Pancreas (tissue), 10 donors: ENCODE measurements at regions not wholly inside any gene's neighbourhood (a gene's known extent, or its start where the extent isn't known, plus 50 kb on each side); places are given as distances from the start of the nearest gene placed in this dataset.

ENCODE experiments used
- ATAC-seq, 4 donors: fragments of 200-7000 bp; cut with Tn5 transposase; one replicate each; pipeline versions ENCODE4 v1.8.0 to v1.9.1; 2020; ENCODE audit warnings: mild to moderate bottlenecking in 4 of 4, moderate library complexity in 4 of 4
- DNase-seq, 6 donors: peaks; one replicate each; pipeline ENCODE4 v3.0.0-alpha.2; 2020
- FAIRE-seq: peaks from 2 replicates; lab custom pipeline; 2012; peaks lifted over from hg19 to GRCh38; lab: Jason Lieb, UNC
- H3K27ac ChIP-seq, 4 donors: fragments of 200-600 bp; sonication (generic); 1 replicate in 3 of 4; 2 replicates in 1 of 4; pipeline versions ENCODE4 v1.5.0 to v1.8.0; 2020
- H3K27me3 ChIP-seq, 4 donors: fragments of 200-600 bp; one replicate each; pipeline ENCODE4 v1.8.0; 2021
- H3K36me3 ChIP-seq, 3 donors: fragments of 200-600 bp; sonication (generic) in 1 of 3; one replicate each; pipeline versions ENCODE4 v1.5.0 to v1.8.0; 2020 to 2021
- H3K4me1 ChIP-seq, 3 donors: fragments of 200-600 bp; one replicate each; pipeline ENCODE4 v1.8.0; 2021
- H3K4me3 ChIP-seq, 4 donors: fragments of 200-600 bp; sonication (generic) in 2 of 4; one replicate each; pipeline versions ENCODE4 v1.5.0 to v1.8.0; 2020 to 2021
- H3K9me3 ChIP-seq, 4 donors: fragments of 200-600 bp; one replicate each; pipeline ENCODE4 v1.8.0; 2021
- CTCF ChIP-seq, 4 donors: fragments of 200-600 bp; sonication (generic) in 3 of 4; IDR thresholded peaks; one replicate each; pipeline versions ENCODE4 v1.5.0 to v1.8.0; 2021; ENCODE audit warnings: antibody characterized with exemption in 4 of 4
- WGBS, 2 donors: extraction: QIAGEN DNeasy Blood & Tissue Kit; methylation state at CpG; one replicate each; pipeline ENCODE4 v1.1.7; 2013; 5-methylcytosine and 5-hydroxymethylcytosine counted together
- intact Hi-C, 3 donors: fragments of 100-400 bp; cut with DNase I; formaldehyde crosslinking; loops; one replicate each; pipeline versions ENCODE4 v1.11.1 to v1.14.2; 2022
- donor health status: healthy with polysubstance abuse.
- donor health status: DM: no; HTN: no; CAD: no; lungs with moderate emphysema.
- donor health status: DM: no; HTN: no; CAD: no.
- donor health status: control.
- donor health status: control.
- donor health status: Bipolar disorder and iron deficiency.
- donor health status: DM: yes; HTN: yes; CAD: no.
- donor health status: DM: no; HTN: no; CAD: no.
- donor health status: DM: no; HTN: no; CAD: no.
- donor health status: DM: yes; HTN: yes; CAD: no.

GRCh38 chr1:194723067-194723466, 1536.7 kb upstream of the B3GALT2 start:
- intact Hi-C loops, result no loop called here
- no peak for TF ChIP-seq CTCF (IDR thresholded peaks at IDR 0.05)
- Histone ChIP-seq H3K4me1 (no peaks in the 10 kb centered on the region), H3K36me3 (no peaks in the 10 kb centered on the region), H3K9me3 (no peaks in the 10 kb centered on the region), H3K27ac (no peak overlapping the region), H3K27me3 (no peaks in the 10 kb centered on the region), H3K4me3 (no peak overlapping the region)
- FAIRE-seq (no peak), DNase-seq (no peak), ATAC-seq (no peak)

GRCh38 chr1:194717941-194718340, 1531.5 kb upstream of the B3GALT2 start:
- intact Hi-C loops, result no loop called here
- no peak for FAIRE-seq
- Histone ChIP-seq H3K36me3 (no peaks in the 10 kb centered on the region), H3K9me3 (no peaks in the 10 kb centered on the region), H3K27me3 (no peaks in the 10 kb centered on the region), H3K4me1 (no peaks in the 10 kb centered on the region), H3K27ac (no peak overlapping the region), H3K4me3 (no peak overlapping the region)
- ATAC-seq, result no peak
- TF ChIP-seq CTCF (IDR thresholded peaks at IDR 0.05), result no peak
- WGBS, 2 donors, result 28 to 29% methylated on average over 1 of the region's 1 CpG
- no peak for DNase-seq

GRCh38 chr1:194717334-194717733, 1530.9 kb upstream of the B3GALT2 start:
- H3K27me3 ChIP-seq, result no peaks in the 10 kb centered on the region
- no peak overlapping the region for H3K27ac ChIP-seq
- ATAC-seq, result no peak
- intact Hi-C loops, result no loop called here
- TF ChIP-seq CTCF (IDR thresholded peaks at IDR 0.05), result no peak
- no peaks in the 10 kb centered on the region for H3K36me3 ChIP-seq
- H3K9me3 ChIP-seq, result no peaks in the 10 kb centered on the region
- H3K4me1 ChIP-seq, result no peaks in the 10 kb centered on the region
- no peak overlapping the region for H3K4me3 ChIP-seq
- no peak for FAIRE-seq
- no peak for DNase-seq
- WGBS, 2 donors, result 64 to 86% methylated on average over 1 of the region's 1 CpG

GRCh38 chr1:194710671-194711070, 1524.3 kb upstream of the B3GALT2 start:
- WGBS, 2 donors, result 73 to 88% methylated on average over 2 of the region's 2 CpGs
- H3K9me3 ChIP-seq, result no peaks in the 10 kb centered on the region
- no peak for TF ChIP-seq CTCF (IDR thresholded peaks at IDR 0.05)
- no peaks in the 10 kb centered on the region for H3K4me1 ChIP-seq
- FAIRE-seq (no peak), ATAC-seq (no peak), DNase-seq (no peak)
- no peaks in the 10 kb centered on the region for H3K36me3 ChIP-seq
- no peak overlapping the region for H3K4me3 ChIP-seq
- intact Hi-C loops, result no loop called here
- H3K27me3 ChIP-seq, result no peaks in the 10 kb centered on the region
- no peak overlapping the region for H3K27ac ChIP-seq

- Histone ChIP-seq H3K27me3 (no peaks in the 10 kb centered on the region), H3K4me1 (no peaks in the 10 kb centered on the region), H3K27ac (no peak overlapping the region), H3K9me3 (no peaks in the 10 kb centered on the region), H3K4me3 (no peak overlapping the region), H3K36me3 (no peaks in the 10 kb centered on the region)
- WGBS, 2 donors, result 30 to 33% methylated on average over 3 of the region's 3 CpGs
- DNase-seq, result no peak
- FAIRE-seq, result no peak
- TF ChIP-seq CTCF (IDR thresholded peaks at IDR 0.05), result no peak
- no peak for ATAC-seq
- intact Hi-C loops, result no loop called here
These were observed 1523.0 kb upstream of the B3GALT2 start for GRCh38 chr1:194709439-194709838.
